ENCODE measurements at regions not wholly inside any gene's neighbourhood (a gene's known extent, or its start where the extent isn't known, plus 50 kb on each side); places are given as distances from the start of the nearest gene placed in this dataset.
"Not testable (repeated sequence)": the region's sequence is repeated elsewhere in the genome, so short reads cannot be mapped to it uniquely, and the experiment has no call there.

DNA sequence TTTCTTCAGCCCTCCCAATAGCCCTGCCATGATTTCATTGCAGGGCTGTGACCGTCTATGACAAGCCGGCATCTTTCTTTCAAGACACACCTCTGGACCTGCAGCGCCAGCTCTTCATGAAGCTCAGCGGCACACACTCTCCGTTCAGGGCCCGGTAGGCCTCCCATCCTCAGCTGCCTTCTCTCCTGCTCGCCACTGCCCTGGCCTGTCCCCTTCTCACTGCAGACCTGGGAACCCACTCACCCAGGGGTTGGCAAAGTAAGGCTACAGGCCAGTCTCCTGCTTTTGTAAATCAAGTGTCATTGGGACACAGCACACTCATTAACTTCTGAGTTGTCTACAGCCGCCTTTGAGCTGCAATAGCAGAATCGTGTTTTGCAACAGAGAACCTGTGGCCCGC is 169.2 kb downstream of the ADRA2C start:
- H3K4me3 ChIP-seq (ENCODE audit: low read depth, low read length) = not testable (repeated sequence)

GRCh38 chr4:3936184-3936583 is 170.0 kb downstream of the ADRA2C start:
- no peak for TF ChIP-seq CTCF (IDR thresholded peaks at IDR 0.05; ENCODE audit: low read depth, low read length)
- no peak overlapping the region for H3K4me3 ChIP-seq (ENCODE audit: low read depth, low read length)

DNA sequence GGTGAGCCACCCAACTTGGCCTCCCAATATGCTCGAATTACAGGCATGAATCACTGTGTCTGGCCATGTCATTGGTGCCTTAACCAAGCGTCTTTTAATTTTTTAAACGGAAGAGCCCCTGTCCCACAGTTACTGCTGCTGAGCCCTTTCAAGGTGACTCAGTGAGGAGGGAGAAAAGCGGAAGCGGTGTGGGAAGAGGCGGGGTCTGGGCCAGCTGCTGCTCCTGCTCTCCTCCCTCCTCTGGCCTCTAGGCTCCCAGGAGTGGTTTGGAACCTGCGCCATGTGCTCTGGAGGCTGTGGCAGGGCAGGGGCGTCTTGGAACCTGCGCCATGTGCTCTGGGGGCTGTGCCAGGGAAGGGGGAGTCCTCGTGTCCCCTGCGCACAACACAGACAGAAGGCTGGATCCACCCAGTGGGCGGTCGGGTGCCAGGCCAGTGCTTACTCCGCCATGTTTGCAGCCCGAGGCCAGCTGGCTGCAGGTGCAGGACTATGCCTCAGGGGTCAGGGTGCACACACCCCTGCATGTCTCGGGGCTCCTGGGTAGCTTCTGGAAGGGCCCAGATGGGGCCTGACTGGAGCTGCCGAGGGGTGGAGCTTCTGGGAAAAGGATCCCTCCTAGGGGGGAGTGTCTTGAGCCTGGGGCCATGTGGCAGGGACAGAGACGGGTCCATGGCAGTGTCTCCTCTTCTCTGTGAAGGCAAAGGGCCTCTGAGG is 171.8 kb downstream of the ADRA2C start:
- H3K4me3 ChIP-seq (ENCODE audit: low read depth, low read length) = not testable (repeated sequence)

- H3K4me3 ChIP-seq (ENCODE audit: low read depth, low read length) = not testable (repeated sequence)
Observed at GRCh38 chr4:3938676-3939075, 172.5 kb downstream of the ADRA2C start.

GRCh38 chr4:3939954-3940591 is 173.9 kb downstream of the ADRA2C start:
- H3K4me3 ChIP-seq (ENCODE audit: low read depth, low read length) = not testable (repeated sequence)

DNA sequence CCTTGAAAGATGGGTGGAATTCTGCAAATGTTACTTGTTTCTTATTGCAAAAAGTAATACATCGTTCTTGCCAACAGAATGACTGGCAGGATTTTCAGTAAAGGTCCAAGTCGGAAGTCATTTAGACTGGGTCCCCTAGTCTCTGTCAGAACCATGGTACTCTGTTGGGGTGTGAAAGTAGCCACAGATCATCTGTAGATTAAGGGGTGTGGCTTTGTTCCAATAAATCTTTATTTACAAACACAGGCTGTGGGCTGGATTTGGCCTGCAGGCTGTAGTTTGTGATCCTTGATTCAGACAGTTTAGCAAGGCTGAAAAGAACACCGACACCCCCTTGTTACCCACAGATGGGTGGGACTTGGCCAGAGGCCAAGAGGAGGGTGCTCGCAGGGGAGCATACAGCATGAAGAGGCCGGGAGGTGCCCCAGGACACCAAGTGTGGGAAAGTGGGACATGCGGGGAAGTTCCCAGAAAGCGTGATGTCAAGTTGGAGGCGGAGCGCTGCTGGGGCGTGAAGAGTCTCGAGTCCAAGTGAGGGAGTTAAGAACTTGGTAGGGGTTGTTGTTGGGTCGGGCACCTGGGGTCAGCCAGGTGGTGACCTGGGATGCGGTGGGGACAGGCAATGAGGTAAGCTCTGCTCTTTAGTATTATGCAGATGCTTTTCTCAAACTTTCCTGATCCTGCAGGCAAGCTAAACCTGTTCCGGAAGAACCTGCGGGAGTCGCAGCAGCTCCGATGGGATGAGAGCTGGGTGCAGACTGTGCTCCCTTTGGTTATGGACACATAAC is 175.7 kb downstream of the ADRA2C start:
- H3K4me3 ChIP-seq (ENCODE audit: low read depth, low read length) = not testable (repeated sequence)

DNA sequence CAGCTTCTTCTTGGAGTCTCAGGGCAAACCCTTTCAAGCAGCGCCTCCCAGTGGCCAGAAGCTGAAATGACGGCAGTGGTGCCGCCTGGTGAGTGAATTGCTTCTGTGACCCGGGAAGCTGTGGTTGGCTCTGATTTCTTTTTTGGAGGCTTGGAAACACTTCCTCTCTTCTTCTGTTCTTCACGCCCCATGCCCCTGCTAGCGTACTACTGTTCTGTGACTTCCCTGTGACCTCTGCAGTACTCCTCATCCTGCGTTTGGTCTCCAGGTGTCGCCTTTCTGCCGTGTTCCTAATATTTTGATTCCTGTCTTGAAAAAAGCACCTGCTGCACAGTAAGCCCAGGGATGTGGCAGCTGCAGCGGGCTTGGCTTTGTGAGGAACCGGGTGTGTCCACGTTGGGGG is 176.4 kb downstream of the ADRA2C start:
- H3K4me3 ChIP-seq (ENCODE audit: low read depth, low read length) = not testable (repeated sequence)

DNA sequence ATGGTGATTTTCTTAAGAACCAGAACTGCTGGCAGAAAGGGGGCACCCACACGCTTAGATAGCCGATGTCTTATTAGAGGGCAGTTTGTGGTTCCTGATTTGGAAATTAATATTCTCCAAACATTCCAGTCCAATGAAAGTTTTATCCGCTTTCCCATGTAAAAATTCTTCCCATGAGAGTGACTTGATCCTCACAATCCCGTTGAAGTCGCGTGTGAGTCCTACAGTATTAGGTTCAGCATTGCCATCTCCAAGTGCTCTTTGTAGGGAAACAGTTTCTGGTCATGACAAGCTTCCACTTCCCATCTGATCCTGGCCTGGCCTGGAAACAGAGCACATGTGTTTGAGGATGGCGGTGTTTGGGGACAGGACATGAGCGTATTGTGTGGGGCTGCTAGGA is 176.9 kb downstream of the ADRA2C start:
- not testable (repeated sequence) for H3K4me3 ChIP-seq (ENCODE audit: low read depth, low read length)

GRCh38 chr4:3945511-3946290 is 179.5 kb downstream of the ADRA2C start:
- TF ChIP-seq CTCF (IDR thresholded peaks at IDR 0.05; ENCODE audit: low read depth, low read length) = no peak
- H3K4me3 ChIP-seq (ENCODE audit: low read depth, low read length) = no peak overlapping the region

- not testable (repeated sequence) for H3K4me3 ChIP-seq (ENCODE audit: low read depth, low read length)
Observed at GRCh38 chr4:3946553-3946952, 180.4 kb downstream of the ADRA2C start.

DNA sequence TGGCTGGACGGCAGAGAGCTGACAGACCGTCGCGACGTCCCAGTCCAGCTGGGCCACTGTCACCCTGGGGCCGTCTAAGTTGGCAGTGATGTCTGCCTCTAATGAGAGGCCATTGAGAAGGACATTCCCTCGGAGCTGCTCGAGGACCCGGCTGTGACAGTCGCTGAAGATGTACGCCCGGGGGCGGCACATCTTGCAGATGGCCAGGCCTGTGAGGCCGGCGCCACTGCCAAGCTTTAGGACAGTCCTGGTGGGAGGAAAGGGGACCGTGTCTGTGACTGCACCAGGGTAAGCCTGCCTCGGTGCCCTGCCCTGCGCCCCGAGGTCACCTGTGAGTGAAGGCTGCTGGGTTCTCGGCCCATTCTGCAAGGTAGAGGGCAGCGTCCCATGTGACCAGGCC is 181.6 kb downstream of the ADRA2C start:
- H3K4me3 ChIP-seq (ENCODE audit: low read depth, low read length) = not testable (repeated sequence)

DNA sequence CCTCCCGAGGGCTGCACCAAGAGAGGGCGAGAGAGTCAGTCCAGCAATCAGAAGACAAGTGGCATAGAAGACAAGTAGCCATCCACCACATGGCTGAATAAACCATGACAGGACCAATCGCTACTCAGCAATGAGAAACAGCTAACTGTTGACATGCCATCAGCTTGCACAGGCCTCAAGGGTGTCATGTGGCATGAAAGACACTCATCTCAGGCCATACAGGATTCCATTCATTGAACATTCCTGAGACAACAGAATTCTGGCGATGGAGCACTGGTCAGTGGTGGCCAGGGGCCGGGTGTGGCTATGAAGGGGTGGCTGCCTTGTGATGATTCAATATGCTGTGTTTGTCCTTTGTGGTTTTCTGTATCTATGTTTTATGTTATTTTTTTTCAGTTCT is 182.0 kb downstream of the ADRA2C start:
- not testable (repeated sequence) for H3K4me3 ChIP-seq (ENCODE audit: low read depth, low read length)

Data from WI38 (cell line).